ENCODE measurements at regions not wholly inside any gene's neighbourhood (a gene's known extent, or its start where the extent isn't known, plus 50 kb on each side); places are given as distances from the start of the nearest gene placed in this dataset.

DNA sequence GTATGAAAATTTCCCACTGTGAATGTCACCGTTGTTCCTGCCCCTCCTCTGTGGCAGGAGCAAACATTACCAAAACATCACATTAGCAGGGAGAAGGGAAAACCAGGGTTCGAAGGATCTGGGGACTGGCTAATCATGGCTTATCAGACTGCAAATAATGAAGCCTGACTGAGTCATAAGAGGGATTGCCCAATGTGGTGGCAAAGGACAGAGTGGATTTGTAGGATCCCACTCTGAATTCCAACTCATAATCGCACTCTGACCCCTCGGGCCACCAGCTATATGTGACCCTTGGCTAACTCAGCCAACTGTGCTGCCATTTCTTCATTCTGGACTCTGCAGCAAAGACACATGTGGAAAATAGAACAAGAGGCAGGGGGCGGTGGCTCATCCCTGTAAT is 347.3 kb upstream of the AUTS2 start:
- TF ChIP-seq, protein P1, sequence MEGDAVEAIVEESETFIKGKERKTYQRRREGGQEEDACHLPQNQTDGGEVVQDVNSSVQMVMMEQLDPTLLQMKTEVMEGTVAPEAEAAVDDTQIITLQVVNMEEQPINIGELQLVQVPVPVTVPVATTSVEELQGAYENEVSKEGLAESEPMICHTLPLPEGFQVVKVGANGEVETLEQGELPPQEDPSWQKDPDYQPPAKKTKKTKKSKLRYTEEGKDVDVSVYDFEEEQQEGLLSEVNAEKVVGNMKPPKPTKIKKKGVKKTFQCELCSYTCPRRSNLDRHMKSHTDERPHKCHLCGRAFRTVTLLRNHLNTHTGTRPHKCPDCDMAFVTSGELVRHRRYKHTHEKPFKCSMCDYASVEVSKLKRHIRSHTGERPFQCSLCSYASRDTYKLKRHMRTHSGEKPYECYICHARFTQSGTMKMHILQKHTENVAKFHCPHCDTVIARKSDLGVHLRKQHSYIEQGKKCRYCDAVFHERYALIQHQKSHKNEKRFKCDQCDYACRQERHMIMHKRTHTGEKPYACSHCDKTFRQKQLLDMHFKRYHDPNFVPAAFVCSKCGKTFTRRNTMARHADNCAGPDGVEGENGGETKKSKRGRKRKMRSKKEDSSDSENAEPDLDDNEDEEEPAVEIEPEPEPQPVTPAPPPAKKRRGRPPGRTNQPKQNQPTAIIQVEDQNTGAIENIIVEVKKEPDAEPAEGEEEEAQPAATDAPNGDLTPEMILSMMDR (IDR thresholded peaks at IDR 0.05), result no peak
- TF ChIP-seq POLR2AphosphoS5 (IDR thresholded peaks at IDR 0.05), result no peak
- TF ChIP-seq EP300 (IDR thresholded peaks at IDR 0.05), result no peak
- no peak for TF ChIP-seq POLR2A (IDR thresholded peaks at IDR 0.05)
